ENCODE measurements at regions not wholly inside any gene's neighbourhood (a gene's known extent, or its start where the extent isn't known, plus 50 kb on each side); places are given as distances from the start of the nearest gene placed in this dataset.
"Not testable (repeated sequence)": the region's sequence is repeated elsewhere in the genome, so short reads cannot be mapped to it uniquely, and the experiment has no call there.

DNA sequence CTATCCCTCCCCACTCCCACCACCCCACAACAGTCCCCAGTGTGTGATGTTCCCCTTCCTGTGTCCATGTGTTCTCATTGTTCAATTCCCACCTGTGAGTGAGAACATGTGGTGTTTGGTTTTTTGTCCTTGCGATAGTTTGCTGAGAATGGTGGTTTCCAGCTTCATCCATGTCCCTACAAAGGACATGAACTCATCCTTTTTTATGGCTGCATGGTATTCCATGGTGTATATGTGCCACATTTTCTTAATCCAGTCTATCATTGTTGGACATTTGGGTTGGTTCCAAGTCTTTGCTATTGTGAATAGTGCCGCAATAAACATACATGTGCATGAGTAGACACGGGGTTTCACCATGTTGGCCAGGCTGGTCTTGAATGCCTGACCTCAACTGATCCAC is 109.8 kb downstream of the USP22 start:
- DNase-seq; intact Hi-C loops (cut with DNase I): not testable (repeated sequence)

DNA sequence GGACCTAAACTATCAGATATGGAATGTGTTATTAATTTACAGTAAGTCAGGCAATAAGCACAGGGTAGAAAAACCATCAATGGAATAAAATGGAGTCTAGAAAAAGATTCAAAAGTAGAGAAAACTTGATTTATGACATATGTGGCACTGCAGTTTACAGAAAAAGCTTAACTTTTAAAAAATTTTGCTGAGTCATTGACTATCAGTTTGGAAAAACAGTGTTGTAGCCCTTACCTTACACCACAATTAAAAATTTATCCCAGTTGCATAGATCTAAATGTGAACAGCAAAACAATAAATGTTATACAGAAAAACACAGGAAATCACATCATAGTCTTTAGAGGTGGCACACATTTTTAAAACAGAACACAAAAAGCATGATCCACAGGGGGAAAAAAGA is 108.5 kb downstream of the USP22 start:
- intact Hi-C loops (cut with DNase I) = no loop called here
- DNase-seq = no peak

DNA sequence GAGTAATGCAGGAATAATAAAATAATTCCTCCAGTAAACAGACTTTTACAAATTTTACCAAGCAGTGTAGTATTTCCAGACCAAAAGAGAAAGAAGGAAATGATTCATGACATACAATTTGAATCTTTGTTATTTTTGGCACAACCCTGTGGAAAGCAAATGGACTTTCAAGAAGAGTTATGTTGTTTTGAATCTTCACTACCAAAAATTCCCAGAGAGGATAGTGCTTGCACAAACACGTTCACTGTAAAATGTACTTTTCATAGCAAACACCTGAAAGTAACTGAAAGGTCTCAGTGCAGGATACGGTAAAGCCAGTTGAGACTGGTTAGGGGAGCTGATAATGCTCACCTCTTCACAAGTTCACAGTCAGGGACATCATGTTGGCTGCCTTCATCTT is 107.1 kb downstream of the USP22 start:
- no peak for DNase-seq
- intact Hi-C loops (cut with DNase I) = no loop called here

DNA sequence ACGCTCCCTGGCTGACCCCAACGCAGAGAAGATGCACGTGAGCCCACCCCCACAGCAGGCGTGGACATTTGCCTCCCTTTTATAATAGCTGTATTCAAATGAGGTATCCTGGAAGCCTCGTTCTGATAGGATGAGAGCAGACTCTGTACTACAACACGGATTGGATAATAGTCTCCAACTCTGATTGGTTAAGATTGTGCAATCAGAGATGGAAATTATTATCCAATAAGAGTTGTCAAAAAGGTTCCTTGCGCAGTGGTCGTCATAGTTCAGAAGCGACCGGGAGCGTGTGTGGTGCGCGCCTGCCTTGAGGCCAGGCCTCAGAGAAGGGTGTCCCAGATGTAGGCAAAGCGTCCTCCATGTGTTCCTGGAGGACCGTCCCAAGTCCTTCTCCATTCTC is 104.6 kb downstream of the USP22 start:
- DNase-seq = no peak
- intact Hi-C loops (cut with DNase I) = no loop called here

DNA sequence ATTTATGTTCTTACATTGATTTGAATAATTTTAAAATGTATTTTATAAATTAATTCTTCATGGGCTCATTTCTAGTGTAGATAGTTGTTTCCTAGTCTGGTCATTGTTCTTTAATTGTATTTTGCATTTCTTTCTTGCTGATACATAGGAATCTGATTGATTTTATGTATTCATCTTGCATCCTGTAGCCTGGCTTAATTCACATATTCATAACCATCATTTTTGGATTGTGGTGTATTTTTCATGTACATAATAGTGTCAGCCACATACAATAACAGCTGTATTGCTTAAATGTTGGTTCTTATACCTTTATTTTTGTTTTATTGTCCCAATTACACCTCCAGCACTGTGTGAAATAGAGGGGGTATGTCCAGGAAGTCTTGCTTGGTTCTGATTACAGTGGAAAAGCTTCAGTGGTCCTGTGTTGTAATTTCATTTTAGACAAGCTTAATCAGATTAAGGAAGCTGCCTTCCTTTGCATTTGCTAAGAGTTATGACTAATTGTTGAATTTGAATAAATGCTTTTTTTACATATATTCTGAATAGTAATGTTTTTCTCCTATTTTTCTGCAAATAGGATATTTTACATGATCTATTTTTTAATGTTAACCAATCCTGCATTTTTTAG is 103.7 kb downstream of the USP22 start:
- intact Hi-C loops (cut with DNase I) = no loop called here
- no peak for DNase-seq

DNA sequence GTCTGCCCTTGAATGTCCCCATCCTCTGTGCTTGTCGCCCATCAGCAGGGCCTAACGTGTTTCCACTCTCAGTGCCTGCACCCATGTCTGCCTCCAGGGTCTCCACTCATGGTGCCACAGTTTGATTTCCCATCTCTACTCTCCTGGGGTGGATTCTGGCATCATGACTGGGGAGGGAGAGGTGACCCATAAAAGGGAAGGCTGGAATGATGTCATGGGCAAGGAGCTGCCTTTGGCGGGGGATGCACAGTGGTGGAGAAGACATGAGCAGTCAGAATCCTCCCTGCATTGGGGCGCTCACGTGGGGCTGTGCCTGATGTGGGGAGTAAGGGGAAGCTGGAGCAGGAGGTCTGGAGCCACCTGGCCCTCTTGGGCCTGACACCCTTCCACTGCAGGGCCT is 100.9 kb downstream of the USP22 start:
- intact Hi-C loops (cut with DNase I) = no loop called here
- DNase-seq = no peak

DNA sequence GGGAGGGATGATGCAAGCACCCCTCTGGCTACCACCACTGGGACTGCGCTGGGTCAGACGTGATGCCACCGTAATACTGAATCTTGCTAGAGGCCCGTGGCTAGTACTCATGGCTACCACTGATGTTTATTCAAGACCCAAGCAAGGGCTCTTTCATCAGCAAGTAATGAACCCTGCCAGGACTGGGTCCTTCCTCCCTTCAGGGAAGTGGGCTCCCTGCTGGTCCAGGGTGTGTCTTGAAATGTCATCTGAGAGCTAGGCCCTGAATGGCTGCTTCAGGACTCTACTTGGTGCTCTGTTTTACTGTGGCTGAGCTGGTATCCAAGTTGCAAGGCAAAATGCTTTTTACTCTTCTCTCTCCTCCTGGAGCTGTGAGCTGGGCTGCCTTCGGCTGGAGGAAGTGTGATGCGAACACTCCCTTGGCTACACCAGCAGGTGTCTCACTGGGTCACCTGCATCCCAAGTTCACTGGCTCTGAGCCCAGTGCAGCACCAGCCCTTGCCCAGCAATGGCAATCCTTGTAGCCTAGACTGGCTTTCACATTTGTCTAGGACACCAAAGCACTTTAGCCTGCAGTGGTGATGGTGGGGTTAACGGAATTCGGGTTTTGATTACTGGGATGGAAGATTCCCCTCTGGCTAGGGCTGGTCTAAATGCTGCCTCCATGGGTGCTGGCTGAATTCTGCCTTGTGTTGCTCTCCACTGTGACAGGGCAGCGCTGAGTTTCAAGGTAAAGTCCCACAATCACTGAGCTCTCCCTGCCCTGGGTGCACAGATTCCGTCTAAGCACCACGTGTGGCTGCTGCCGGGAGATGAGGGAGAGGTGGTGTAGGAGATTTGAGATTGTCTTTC is 98.6 kb downstream of the USP22 start:
- no peak for DNase-seq
- intact Hi-C loops (cut with DNase I) = no loop called here

DNA sequence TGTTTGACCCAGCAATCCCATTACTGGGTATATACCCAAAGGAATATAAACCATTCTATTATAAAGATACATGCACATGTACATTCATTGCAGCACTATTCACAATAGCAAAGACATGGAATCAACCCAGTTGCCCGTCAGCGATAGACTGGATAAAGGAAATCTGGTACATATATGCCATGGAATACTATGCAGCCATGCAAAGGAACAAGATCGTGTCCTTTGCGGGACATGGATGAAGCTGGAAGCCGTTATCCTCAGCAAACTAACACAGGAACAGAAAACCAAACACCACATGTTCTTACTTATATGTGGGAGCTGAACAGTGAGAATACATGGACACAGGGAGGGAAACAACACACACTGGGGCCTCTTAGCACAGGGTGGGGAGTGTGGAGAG is 95.1 kb downstream of the USP22 start:
- DNase-seq; intact Hi-C loops (cut with DNase I): not testable (repeated sequence)

DNA sequence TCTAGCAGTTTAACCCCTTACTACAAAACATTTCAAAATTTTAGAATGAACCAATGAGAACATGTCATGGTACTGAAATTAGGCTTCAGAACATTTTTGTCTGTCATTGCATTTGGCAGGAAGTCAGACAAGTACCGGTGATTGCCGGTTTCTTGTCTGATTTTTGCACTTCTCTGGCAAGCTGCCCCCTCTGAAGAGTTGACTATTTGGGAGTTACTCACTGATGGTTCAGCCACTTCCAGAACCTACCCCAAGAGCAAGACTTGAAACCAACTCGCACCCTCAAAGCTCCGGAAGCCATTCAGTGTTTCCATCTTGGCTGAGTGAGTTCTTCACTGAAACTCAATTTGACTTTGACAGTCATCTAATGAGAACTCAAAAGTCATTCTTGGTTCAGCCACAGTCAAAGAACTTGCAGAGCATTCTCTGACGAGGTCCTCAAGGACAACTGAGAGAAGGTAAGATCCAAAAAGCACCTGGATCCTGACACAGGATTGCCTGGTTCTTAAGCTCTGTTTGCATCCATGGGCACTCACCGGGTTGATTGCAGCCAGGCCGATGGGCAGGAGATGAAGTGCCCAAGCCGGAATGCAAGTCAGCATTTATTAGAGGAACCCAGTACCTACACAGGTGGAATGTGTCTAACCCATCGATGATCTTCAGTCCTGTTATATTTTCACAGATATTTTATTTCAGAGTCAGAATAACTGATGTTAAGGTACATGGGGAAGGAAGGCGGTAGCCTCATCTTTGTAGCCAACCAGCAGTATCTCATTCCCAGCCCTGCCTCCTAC is 93.6 kb downstream of the USP22 start:
- intact Hi-C loops (cut with DNase I) = no loop called here
- DNase-seq = no peak

Measured in posterior cingulate gyrus (tissue), 11 donors.